Liver (tissue), 8 donors: ENCODE measurements at regions not wholly inside any gene's neighbourhood (a gene's known extent, or its start where the extent isn't known, plus 50 kb on each side); places are given as distances from the start of the nearest gene placed in this dataset.

Experiments
- DNase-seq: peaks from one replicate; pipeline ENCODE4 v3.0.0-alpha.2; 2017; ENCODE audit warnings: low spot score
- H3K27ac ChIP-seq, 2 donors: one replicate each; pipeline ENCODE4 v1.7.0; 2013; ENCODE audit warnings: inconsistent platforms in 2 of 2, low read length in 2 of 2, control low read depth in 1 of 2, low read depth in 1 of 2, mild to moderate bottlenecking in 1 of 2
- H3K27me3 ChIP-seq, 4 donors: one replicate each; pipeline versions ENCODE4 v1.6.1 to v1.7.0; 2013; ENCODE audit warnings: low read length in 3 of 4, inconsistent platforms in 1 of 4, mild to moderate bottlenecking in 1 of 4, moderate library complexity in 1 of 4; ENCODE audit not compliant: control insufficient read depth in 4 of 4, insufficient read depth in 4 of 4
- H3K36me3 ChIP-seq, 4 donors: one replicate each; pipeline versions ENCODE4 v1.6.1 to v1.7.0; 2013; ENCODE audit warnings: low read length in 3 of 4, mild to moderate bottlenecking in 3 of 4, low read depth in 1 of 4, moderate library complexity in 1 of 4; ENCODE audit not compliant: control insufficient read depth in 4 of 4, insufficient read depth in 3 of 4
- H3K4me1 ChIP-seq, 4 donors: one replicate each; pipeline versions ENCODE4 v1.6.1 to v1.7.0; 2013; ENCODE audit warnings: low read length in 3 of 4, mild to moderate bottlenecking in 3 of 4, moderate library complexity in 1 of 4; ENCODE audit not compliant: control insufficient read depth in 4 of 4, insufficient read depth in 4 of 4
- H3K4me3 ChIP-seq, 3 donors: one replicate each; pipeline versions ENCODE4 v1.6.1 to v1.7.0; 2013; ENCODE audit warnings: low read length in 3 of 3, control low read depth in 1 of 3, low read depth in 1 of 3, mild to moderate bottlenecking in 1 of 3
- H3K9ac ChIP-seq, 2 donors: one replicate each; pipeline ENCODE4 v1.7.0; 2013; ENCODE audit warnings: low read length in 2 of 2, mild to moderate bottlenecking in 2 of 2, moderate library complexity in 2 of 2, control low read depth in 1 of 2, low read depth in 1 of 2
- H3K9me3 ChIP-seq, 4 donors: one replicate each; pipeline versions ENCODE4 v1.6.1 to v1.7.0; 2013; ENCODE audit warnings: low read length in 3 of 4; ENCODE audit not compliant: control insufficient read depth in 4 of 4
- ATF3 ChIP-seq: IDR thresholded peaks from 2 replicates; pipeline ENCODE4 v1.6.1; 2016; ENCODE audit warnings: antibody characterized with exemption
- EGR1 ChIP-seq, 2 donors: IDR thresholded peaks; 2 replicates each; pipeline ENCODE4 v1.6.1; 2016 to 2018; ENCODE audit warnings: antibody characterized with exemption in 2 of 2, low read depth in 2 of 2
- FOXA1 ChIP-seq: IDR thresholded peaks from 2 replicates; pipeline ENCODE4 v1.6.1; 2016; ENCODE audit warnings: antibody characterized with exemption
- FOXA2 ChIP-seq: IDR thresholded peaks from 2 replicates; pipeline ENCODE4 v1.6.1; 2016; ENCODE audit warnings: antibody characterized with exemption
- GABPA ChIP-seq, 2 donors: IDR thresholded peaks in 1 of 2; conservative IDR thresholded peaks in 1 of 2; 2 replicates each; pipeline ENCODE4 v1.6.1; 2016; ENCODE audit warnings: antibody characterized with exemption in 2 of 2, mild to moderate bottlenecking in 1 of 2, moderate library complexity in 1 of 2
- HNF4A ChIP-seq, 2 donors: conservative IDR thresholded peaks; 2 replicates each; pipeline ENCODE4 v1.6.1; 2016; ENCODE audit warnings: antibody characterized with exemption in 2 of 2, mild to moderate bottlenecking in 2 of 2
- JUND ChIP-seq, 2 donors: IDR thresholded peaks; 2 replicates each; pipeline ENCODE4 v1.6.1; 2016; ENCODE audit warnings: antibody characterized with exemption in 2 of 2
- MAX ChIP-seq: IDR thresholded peaks from 2 replicates; pipeline ENCODE4 v1.6.1; 2016; ENCODE audit warnings: antibody characterized with exemption
- RAD21 ChIP-seq, 2 donors: IDR thresholded peaks; 2 replicates each; pipeline ENCODE4 v1.6.1; 2016; ENCODE audit warnings: antibody characterized with exemption in 2 of 2, mild to moderate bottlenecking in 2 of 2
- REST ChIP-seq: IDR thresholded peaks from 2 replicates; pipeline ENCODE4 v1.6.1; 2016; ENCODE audit warnings: antibody characterized with exemption, mild to moderate bottlenecking
- RXRA ChIP-seq, 2 donors: IDR thresholded peaks; 2 replicates each; pipeline ENCODE4 v1.6.1; 2017 to 2018; ENCODE audit warnings: antibody characterized with exemption in 2 of 2, mild to moderate bottlenecking in 1 of 2
- SP1 ChIP-seq: IDR thresholded peaks from 2 replicates; pipeline ENCODE4 v1.6.1; 2018; ENCODE audit warnings: antibody characterized with exemption, mild to moderate bottlenecking
- TAF1 ChIP-seq: conservative IDR thresholded peaks from 2 replicates; pipeline ENCODE4 v1.6.1; 2016; ENCODE audit warnings: antibody characterized with exemption, mild to moderate bottlenecking
- YY1 ChIP-seq: IDR thresholded peaks from 2 replicates; pipeline ENCODE4 v1.6.1; 2016; ENCODE audit warnings: antibody characterized with exemption, mild to moderate bottlenecking
- WGBS: extraction: QIAGEN DNeasy Blood & Tissue Kit; methylation state at CpG from one replicate; pipeline ENCODE4 v1.1.7; 2013; 5-methylcytosine and 5-hydroxymethylcytosine counted together
- TF ChIP-seq, protein P1 (sequence below): fragments of 150-350 bp; IDR thresholded peaks from 2 replicates; pipeline ENCODE4 v1.5.1; 2017; ENCODE audit warnings: improper control_type of control experiment, low read depth, low read length; ENCODE audit not compliant: missing input control
- donor health status: healthy.
- donor health status: healthy.
- donor health status: healthy.
- donor health status: healthy.
- donor health status: healthy.

DNA sequence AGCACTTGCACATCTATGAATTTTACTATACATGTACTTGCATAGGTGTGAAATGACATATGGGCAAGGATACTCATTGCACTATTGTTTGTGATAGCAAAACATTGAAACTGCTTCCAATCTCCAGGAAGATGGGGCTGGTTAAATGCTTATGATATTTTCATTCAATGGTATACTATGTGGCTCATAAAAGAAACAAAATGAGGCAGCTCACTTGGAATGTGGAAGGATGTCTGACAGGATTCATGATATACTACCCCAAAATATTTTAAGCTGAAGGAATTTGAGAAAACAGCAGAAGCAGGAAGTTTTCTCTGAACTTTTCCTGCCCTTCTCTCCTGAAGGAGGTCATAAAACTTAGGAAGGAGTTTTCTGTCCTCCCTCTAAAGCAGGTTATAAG is 99.6 kb upstream of the CAST start:
- no peaks in the 10 kb centered on the region for H3K9me3 ChIP-seq
- no peaks in the 10 kb centered on the region for H3K36me3 ChIP-seq
- H3K27ac ChIP-seq, result no peak overlapping the region
- DNase-seq, result no peak
- TF ChIP-seq REST, result no peak
- H3K27me3 ChIP-seq, result no peaks in the 10 kb centered on the region
- H3K4me3 ChIP-seq, result no peak overlapping the region
- no peak overlapping the region for H3K9ac ChIP-seq
- no peaks in the 10 kb centered on the region for H3K4me1 ChIP-seq

GRCh38 chr5:96563816-96564215 is 98.4 kb upstream of the CAST start:
- DNase-seq, result no peak
- H3K4me3 ChIP-seq, result no peak overlapping the region
- no peak overlapping the region for H3K9ac ChIP-seq
- no peaks in the 10 kb centered on the region for H3K9me3 ChIP-seq
- TF ChIP-seq YY1 (no peak), FOXA1 (no peak), JUND (IDR thresholded peaks at IDR 0.05) (no peak), HNF4A (conservative IDR thresholded peaks at IDR 0.05) (no peak), RAD21 (IDR thresholded peaks at IDR 0.05) (no peak), FOXA2 (no peak), SP1 (no peak), ATF3 (no peak), GABPA (IDR thresholded peaks at IDR 0.05 in 1 of 2, conservative IDR thresholded peaks at IDR 0.05 in 1 of 2) (no peak), MAX (no peak), TAF1 (no peak), EGR1 (IDR thresholded peaks at IDR 0.05; ENCODE audit: low read depth in 2 of 2) (no peak), RXRA (IDR thresholded peaks at IDR 0.05) (no peak), REST (no peak)
- TF ChIP-seq, protein P1, sequence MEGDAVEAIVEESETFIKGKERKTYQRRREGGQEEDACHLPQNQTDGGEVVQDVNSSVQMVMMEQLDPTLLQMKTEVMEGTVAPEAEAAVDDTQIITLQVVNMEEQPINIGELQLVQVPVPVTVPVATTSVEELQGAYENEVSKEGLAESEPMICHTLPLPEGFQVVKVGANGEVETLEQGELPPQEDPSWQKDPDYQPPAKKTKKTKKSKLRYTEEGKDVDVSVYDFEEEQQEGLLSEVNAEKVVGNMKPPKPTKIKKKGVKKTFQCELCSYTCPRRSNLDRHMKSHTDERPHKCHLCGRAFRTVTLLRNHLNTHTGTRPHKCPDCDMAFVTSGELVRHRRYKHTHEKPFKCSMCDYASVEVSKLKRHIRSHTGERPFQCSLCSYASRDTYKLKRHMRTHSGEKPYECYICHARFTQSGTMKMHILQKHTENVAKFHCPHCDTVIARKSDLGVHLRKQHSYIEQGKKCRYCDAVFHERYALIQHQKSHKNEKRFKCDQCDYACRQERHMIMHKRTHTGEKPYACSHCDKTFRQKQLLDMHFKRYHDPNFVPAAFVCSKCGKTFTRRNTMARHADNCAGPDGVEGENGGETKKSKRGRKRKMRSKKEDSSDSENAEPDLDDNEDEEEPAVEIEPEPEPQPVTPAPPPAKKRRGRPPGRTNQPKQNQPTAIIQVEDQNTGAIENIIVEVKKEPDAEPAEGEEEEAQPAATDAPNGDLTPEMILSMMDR, result no peak
- no peaks in the 10 kb centered on the region for H3K4me1 ChIP-seq
- WGBS, result 95% methylated on average over 3 of the region's 3 CpGs
- no peak overlapping the region for H3K27ac ChIP-seq
- H3K27me3 ChIP-seq, result no peaks in the 10 kb centered on the region
- no peaks in the 10 kb centered on the region for H3K36me3 ChIP-seq
